GM12878 (cell line): ENCODE measurements at regions not wholly inside any gene's neighbourhood (a gene's known extent, or its start where the extent isn't known, plus 50 kb on each side); places are given as distances from the start of the nearest gene placed in this dataset.

ENCODE experiments used
- CBFB ChIP-seq: IDR thresholded peaks from 2 replicates; pipeline ENCODE4 v1.6.1; 2016; ENCODE audit warnings: antibody characterized with exemption, low read depth
- CEBPB ChIP-seq, 2 experiments: fragments of 150-350 bp in 1 of 2; IDR thresholded peaks; 2 replicates each; pipeline ENCODE4 v1.6.1; 2012 to 2014; ENCODE audit warnings: low read depth in 2 of 2, low read length in 2 of 2, borderline replicate concordance in 1 of 2, inconsistent platforms in 1 of 2
- CREB1 ChIP-seq: IDR thresholded peaks from 2 replicates; pipeline ENCODE4 v1.6.1; 2012; ENCODE audit warnings: low read depth, mild to moderate bottlenecking, inconsistent platforms
- CTCF ChIP-seq, 3 experiments: IDR thresholded peaks in 2 of 3; conservative IDR thresholded peaks in 1 of 3; 2 replicates each; pipeline ENCODE4 v1.5.1; 2011; ENCODE audit warnings: low read depth in 3 of 3, low read length in 3 of 3, mild to moderate bottlenecking in 3 of 3, control low read depth in 2 of 3, moderate library complexity in 2 of 3, inconsistent platforms in 1 of 3, mixed read lengths in 1 of 3; ENCODE audit not compliant: control insufficient read depth in 2 of 3, insufficient read depth in 1 of 3; ENCODE audit errors: extremely low read depth in 1 of 3
- ESRRA ChIP-seq: IDR thresholded peaks from 2 replicates; pipeline ENCODE4 v1.6.1; 2012; ENCODE audit warnings: mild to moderate bottlenecking, low read length, improper control_type of control experiment
- NFIC ChIP-seq: IDR thresholded peaks from 2 replicates; pipeline ENCODE4 v1.6.1; 2012; ENCODE audit warnings: low read depth, mild to moderate bottlenecking, inconsistent platforms, low read length, moderate library complexity
- NRF1 ChIP-seq: conservative IDR thresholded peaks from 2 replicates; pipeline ENCODE4 v1.6.1; 2011; ENCODE audit warnings: mild to moderate bottlenecking, low read depth, low read length, improper control_type of control experiment
- POLR2A ChIP-seq: IDR thresholded peaks from 2 replicates; pipeline ENCODE4 v1.6.1; 2011; ENCODE audit warnings: low read depth, mild to moderate bottlenecking, low read length
- RAD21 ChIP-seq: IDR thresholded peaks from 2 replicates; pipeline ENCODE4 v1.6.1; 2011; ENCODE audit warnings: mild to moderate bottlenecking, low read depth, low read length, moderate library complexity; ENCODE audit not compliant: insufficient read depth
- TAF1 ChIP-seq: IDR thresholded peaks from 2 replicates; pipeline ENCODE4 v1.6.1; 2011; ENCODE audit warnings: mild to moderate bottlenecking, low read depth, low read length, borderline replicate concordance
- YBX1 ChIP-seq: fragments of 450-650 bp; IDR thresholded peaks from 2 replicates; pipeline ENCODE4 v1.6.1; 2016; ENCODE audit warnings: antibody characterized with exemption
- TF ChIP-seq, protein P1 (sequence below): fragments of 150-350 bp; IDR thresholded peaks from 2 replicates; pipeline ENCODE4 v1.6.1; 2016; ENCODE audit warnings: low read depth, low read length
- TF ChIP-seq, protein P2 (sequence below): IDR thresholded peaks from 2 replicates; pipeline ENCODE4 v1.6.1; 2011; ENCODE audit warnings: borderline replicate concordance, low read depth, mild to moderate bottlenecking, moderate library complexity, mixed read lengths, low read length; ENCODE audit not compliant: insufficient read depth; ENCODE audit errors: extremely low read length

DNA sequence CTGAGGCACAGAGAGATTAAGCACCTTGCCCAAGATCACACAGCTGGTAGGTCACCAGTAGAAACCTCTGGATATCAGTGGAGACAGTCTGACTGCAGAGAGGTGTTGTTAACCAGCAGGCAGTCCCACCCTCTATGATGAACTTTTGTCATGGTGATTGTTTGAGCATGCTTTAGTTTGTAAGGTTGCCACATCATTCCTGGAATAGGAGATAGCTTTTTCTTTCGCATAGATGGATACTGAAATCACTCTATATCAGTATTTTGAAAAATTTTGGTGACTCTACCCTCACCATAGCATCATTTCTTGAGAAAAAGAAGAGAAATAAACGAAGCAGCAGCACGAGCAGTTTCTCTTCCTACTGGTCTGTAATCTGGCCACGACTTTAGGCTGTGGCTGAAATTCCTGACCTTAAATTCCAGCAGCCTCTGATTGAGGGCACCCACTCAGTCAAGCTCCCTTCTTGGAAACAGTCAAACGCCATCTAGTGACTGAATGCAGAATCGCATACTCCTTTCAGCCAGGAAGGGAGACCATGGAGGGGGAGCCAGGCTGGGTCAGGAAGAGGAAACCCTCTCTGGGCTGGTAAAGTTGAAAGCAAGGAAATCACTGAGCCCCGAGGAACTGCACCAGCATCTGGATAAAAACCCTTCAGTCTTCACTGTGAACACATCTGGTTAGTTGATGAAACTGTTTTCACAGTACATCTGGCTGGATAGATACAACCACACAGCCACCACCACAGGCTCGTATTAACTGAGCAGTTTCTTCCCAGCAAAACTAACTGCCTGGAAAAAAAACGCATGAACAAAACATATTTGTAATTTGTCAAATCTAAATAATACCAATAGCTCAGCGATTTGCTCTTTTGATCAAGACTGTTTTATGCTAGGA lies 108.5 kb upstream of the XYLT1 start:
- TF ChIP-seq RAD21, result peak; percentile 82
- TF ChIP-seq YBX1, result no peak
- peak; percentile 83 to 89 (median 84) for TF ChIP-seq CTCF (IDR thresholded peaks at IDR 0.05 in 2 of 3, conservative IDR thresholded peaks at IDR 0.05 in 1 of 3; ENCODE audit: control insufficient read depth in 2 of 3, extremely low read depth in 1 of 3, insufficient read depth in 1 of 3, low read depth in 3 of 3, low read length in 3 of 3)
- TF ChIP-seq POLR2A, result no peak
- TF ChIP-seq, protein P1, sequence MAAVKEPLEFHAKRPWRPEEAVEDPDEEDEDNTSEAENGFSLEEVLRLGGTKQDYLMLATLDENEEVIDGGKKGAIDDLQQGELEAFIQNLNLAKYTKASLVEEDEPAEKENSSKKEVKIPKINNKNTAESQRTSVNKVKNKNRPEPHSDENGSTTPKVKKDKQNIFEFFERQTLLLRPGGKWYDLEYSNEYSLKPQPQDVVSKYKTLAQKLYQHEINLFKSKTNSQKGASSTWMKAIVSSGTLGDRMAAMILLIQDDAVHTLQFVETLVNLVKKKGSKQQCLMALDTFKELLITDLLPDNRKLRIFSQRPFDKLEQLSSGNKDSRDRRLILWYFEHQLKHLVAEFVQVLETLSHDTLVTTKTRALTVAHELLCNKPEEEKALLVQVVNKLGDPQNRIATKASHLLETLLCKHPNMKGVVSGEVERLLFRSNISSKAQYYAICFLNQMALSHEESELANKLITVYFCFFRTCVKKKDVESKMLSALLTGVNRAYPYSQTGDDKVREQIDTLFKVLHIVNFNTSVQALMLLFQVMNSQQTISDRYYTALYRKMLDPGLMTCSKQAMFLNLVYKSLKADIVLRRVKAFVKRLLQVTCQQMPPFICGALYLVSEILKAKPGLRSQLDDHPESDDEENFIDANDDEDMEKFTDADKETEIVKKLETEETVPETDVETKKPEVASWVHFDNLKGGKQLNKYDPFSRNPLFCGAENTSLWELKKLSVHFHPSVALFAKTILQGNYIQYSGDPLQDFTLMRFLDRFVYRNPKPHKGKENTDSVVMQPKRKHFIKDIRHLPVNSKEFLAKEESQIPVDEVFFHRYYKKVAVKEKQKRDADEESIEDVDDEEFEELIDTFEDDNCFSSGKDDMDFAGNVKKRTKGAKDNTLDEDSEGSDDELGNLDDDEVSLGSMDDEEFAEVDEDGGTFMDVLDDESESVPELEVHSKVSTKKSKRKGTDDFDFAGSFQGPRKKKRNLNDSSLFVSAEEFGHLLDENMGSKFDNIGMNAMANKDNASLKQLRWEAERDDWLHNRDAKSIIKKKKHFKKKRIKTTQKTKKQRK, result no peak
- TF ChIP-seq CBFB, result no peak
- TF ChIP-seq ESRRA, result no peak
- TF ChIP-seq CREB1, result no peak
- TF ChIP-seq, protein P2, sequence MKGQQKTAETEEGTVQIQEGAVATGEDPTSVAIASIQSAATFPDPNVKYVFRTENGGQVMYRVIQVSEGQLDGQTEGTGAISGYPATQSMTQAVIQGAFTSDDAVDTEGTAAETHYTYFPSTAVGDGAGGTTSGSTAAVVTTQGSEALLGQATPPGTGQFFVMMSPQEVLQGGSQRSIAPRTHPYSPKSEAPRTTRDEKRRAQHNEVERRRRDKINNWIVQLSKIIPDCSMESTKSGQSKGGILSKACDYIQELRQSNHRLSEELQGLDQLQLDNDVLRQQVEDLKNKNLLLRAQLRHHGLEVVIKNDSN, result no peak
- TF ChIP-seq NFIC, result no peak
- no peak for TF ChIP-seq NRF1
- TF ChIP-seq CEBPB (IDR thresholded peaks at IDR 0.05; ENCODE audit: borderline replicate concordance in 1 of 2, low read depth in 2 of 2, low read length in 2 of 2), result no peak
- TF ChIP-seq TAF1, result no peak
